H1 (cell line): ENCODE measurements at regions not wholly inside any gene's neighbourhood (a gene's known extent, or its start where the extent isn't known, plus 50 kb on each side); places are given as distances from the start of the nearest gene placed in this dataset.

Experiments
- CTBP2 ChIP-seq: IDR thresholded peaks from 2 replicates; pipeline ENCODE4 v1.7.0; 2011; ENCODE audit warnings: borderline replicate concordance, mild to moderate bottlenecking, moderate library complexity, mixed read lengths, low read length; ENCODE audit not compliant: insufficient read depth, insufficient read length
- EGR1 ChIP-seq: IDR thresholded peaks from 2 replicates; pipeline ENCODE4 v1.6.1; 2011; ENCODE audit warnings: low read depth, low read length, borderline replicate concordance
- KDM5A ChIP-seq: fragments of 200-600 bp; IDR thresholded peaks from 2 replicates; pipeline ENCODE4 v1.7.1; 2012; ENCODE audit warnings: mild to moderate bottlenecking, low read length, inconsistent platforms, mixed read lengths
- TAF1 ChIP-seq: IDR thresholded peaks from 2 replicates; pipeline ENCODE4 v1.6.1; 2011; ENCODE audit warnings: mild to moderate bottlenecking, low read depth, low read length
- TBP ChIP-seq: IDR thresholded peaks from 2 replicates; pipeline ENCODE4 v1.6.1; 2011; ENCODE audit warnings: low read depth, low read length, improper control_type of control experiment
- YY1 ChIP-seq: IDR thresholded peaks from 2 replicates; pipeline ENCODE4 v1.6.1; 2011; ENCODE audit warnings: low read depth, mild to moderate bottlenecking, low read length
- TF ChIP-seq, protein P1 (sequence below): IDR thresholded peaks from 2 replicates; pipeline ENCODE4 v1.6.1; 2012; ENCODE audit warnings: low read length, inconsistent platforms
- TF ChIP-seq, protein P2 (sequence below): IDR thresholded peaks from 2 replicates; pipeline ENCODE4 v1.6.1; 2011; ENCODE audit warnings: low read depth, mild to moderate bottlenecking, low read length; ENCODE audit not compliant: insufficient read depth

DNA sequence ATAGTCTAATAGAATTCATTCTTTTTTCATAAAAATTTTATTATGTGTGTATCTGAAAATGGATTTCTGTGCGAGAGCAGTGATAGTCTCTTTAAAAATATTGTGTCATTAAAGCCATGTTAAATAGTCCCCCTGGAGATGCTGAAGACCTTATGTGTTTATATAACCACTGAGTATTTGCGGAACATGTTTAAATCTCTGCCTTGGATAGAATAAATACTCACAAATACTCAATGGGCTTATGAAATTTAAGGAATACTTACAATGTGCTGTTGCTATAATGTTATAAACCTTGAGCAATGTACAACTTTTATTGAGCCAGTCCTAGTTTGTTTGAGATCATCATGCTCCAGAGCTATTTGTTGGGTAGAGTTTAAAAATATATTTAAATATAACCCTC, 226.0 kb downstream of the SNAPC1 start (continued):
- TF ChIP-seq, protein P1, sequence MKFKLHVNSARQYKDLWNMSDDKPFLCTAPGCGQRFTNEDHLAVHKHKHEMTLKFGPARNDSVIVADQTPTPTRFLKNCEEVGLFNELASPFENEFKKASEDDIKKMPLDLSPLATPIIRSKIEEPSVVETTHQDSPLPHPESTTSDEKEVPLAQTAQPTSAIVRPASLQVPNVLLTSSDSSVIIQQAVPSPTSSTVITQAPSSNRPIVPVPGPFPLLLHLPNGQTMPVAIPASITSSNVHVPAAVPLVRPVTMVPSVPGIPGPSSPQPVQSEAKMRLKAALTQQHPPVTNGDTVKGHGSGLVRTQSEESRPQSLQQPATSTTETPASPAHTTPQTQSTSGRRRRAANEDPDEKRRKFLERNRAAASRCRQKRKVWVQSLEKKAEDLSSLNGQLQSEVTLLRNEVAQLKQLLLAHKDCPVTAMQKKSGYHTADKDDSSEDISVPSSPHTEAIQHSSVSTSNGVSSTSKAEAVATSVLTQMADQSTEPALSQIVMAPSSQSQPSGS = no peak
- TF ChIP-seq CTBP2 (no peak), TBP (no peak), KDM5A (no peak), TAF1 (no peak), YY1 (no peak), EGR1 (no peak)
- TF ChIP-seq, protein P2, sequence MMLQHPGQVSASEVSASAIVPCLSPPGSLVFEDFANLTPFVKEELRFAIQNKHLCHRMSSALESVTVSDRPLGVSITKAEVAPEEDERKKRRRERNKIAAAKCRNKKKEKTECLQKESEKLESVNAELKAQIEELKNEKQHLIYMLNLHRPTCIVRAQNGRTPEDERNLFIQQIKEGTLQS = no peak
